ENCODE measurements at regions not wholly inside any gene's neighbourhood (a gene's known extent, or its start where the extent isn't known, plus 50 kb on each side); places are given as distances from the start of the nearest gene placed in this dataset.
"Not testable (repeated sequence)": the region's sequence is repeated elsewhere in the genome, so short reads cannot be mapped to it uniquely, and the experiment has no call there.

GRCh38 chr15:98331676-98332075 is 316.7 kb upstream of the IGF1R start:
- DNase-seq = no peak

- DNase-seq = no peak
These were observed 315.1 kb upstream of the IGF1R start for GRCh38 chr15:98333251-98333650.

GRCh38 chr15:98342911-98343310 is 305.4 kb upstream of the IGF1R start:
- no peak for DNase-seq

GRCh38 chr15:98344591-98344990 is 303.7 kb upstream of the IGF1R start:
- DNase-seq = no peak

- DNase-seq = no peak
These were observed 301.3 kb upstream of the IGF1R start for GRCh38 chr15:98347001-98347400.

GRCh38 chr15:98347866-98348265 is 300.5 kb upstream of the IGF1R start:
- DNase-seq = no peak

- no peak for DNase-seq
These were observed 298.1 kb upstream of the IGF1R start for GRCh38 chr15:98350276-98350675.

GRCh38 chr15:98358274-98358673 is 290.1 kb upstream of the IGF1R start:
- DNase-seq = not testable (repeated sequence)

GRCh38 chr15:98358971-98359370 is 289.4 kb upstream of the IGF1R start:
- DNase-seq = no peak

GRCh38 chr15:98363416-98363815 is 284.9 kb upstream of the IGF1R start:
- DNase-seq = no peak

GRCh38 chr15:98363955-98364354 is 284.4 kb upstream of the IGF1R start:
- DNase-seq = no peak

- no peak for DNase-seq
These were observed 279.1 kb upstream of the IGF1R start for GRCh38 chr15:98369081-98369716.

- no peak for DNase-seq
These were observed 272.6 kb upstream of the IGF1R start for GRCh38 chr15:98375513-98376340.

GRCh38 chr15:98380721-98381120 is 267.6 kb upstream of the IGF1R start:
- no peak for DNase-seq

- no peak for DNase-seq
These were observed 266.9 kb upstream of the IGF1R start for GRCh38 chr15:98381446-98381845.

GRCh38 chr15:98382139-98382538 is 266.2 kb upstream of the IGF1R start:
- DNase-seq = no peak

- DNase-seq = no peak
These were observed 264.8 kb upstream of the IGF1R start for GRCh38 chr15:98383571-98383970.

GRCh38 chr15:98384328-98385029 is 263.9 kb upstream of the IGF1R start:
- no peak for DNase-seq

- no peak for DNase-seq
These were observed 262.5 kb upstream of the IGF1R start for GRCh38 chr15:98385752-98386381.

- no peak for DNase-seq
These were observed 261.8 kb upstream of the IGF1R start for GRCh38 chr15:98386561-98386960.

GRCh38 chr15:98387866-98388265 is 260.5 kb upstream of the IGF1R start:
- DNase-seq = no peak

- no peak for DNase-seq
These were observed 257.3 kb upstream of the IGF1R start for GRCh38 chr15:98390946-98391530.

- DNase-seq = no peak
These were observed 256.8 kb upstream of the IGF1R start for GRCh38 chr15:98391568-98391967.
